Peyer's patch (tissue), 4 donors: ENCODE measurements at regions not wholly inside any gene's neighbourhood (a gene's known extent, or its start where the extent isn't known, plus 50 kb on each side); places are given as distances from the start of the nearest gene placed in this dataset.

Source experiments
- DNase-seq, 3 donors: peaks; one replicate each; pipeline ENCODE4 v3.0.0-alpha.2; 2017 to 2019
- H3K27ac ChIP-seq, 4 donors: fragments of 200-600 bp; sonication (generic); one replicate each; pipeline ENCODE4 v1.5.1; 2016 to 2019
- H3K27me3 ChIP-seq, 2 donors: fragments of 200-600 bp; sonication (generic); one replicate each; pipeline ENCODE4 v1.5.1; 2019
- H3K36me3 ChIP-seq, 3 donors: fragments of 200-600 bp; sonication (generic); one replicate each; pipeline ENCODE4 v1.5.1; 2016 to 2019
- H3K4me1 ChIP-seq, 4 donors: fragments of 200-600 bp; sonication (generic); one replicate each; pipeline ENCODE4 v1.5.1; 2016 to 2019
- H3K4me3 ChIP-seq, 4 donors: fragments of 200-600 bp; sonication (generic); 1 replicate in 3 of 4; 2 replicates in 1 of 4; pipeline ENCODE4 v1.5.1; 2016 to 2019; ENCODE audit warnings: mild to moderate bottlenecking in 1 of 4
- H3K9me3 ChIP-seq, 4 donors: fragments of 200-600 bp; sonication (generic); one replicate each; pipeline ENCODE4 v1.5.1; 2016 to 2019; ENCODE audit warnings: mild to moderate bottlenecking in 1 of 4
- POLR2A ChIP-seq, 2 donors: fragments of 450-650 bp; IDR thresholded peaks; one replicate each; pipeline ENCODE4 v1.5.1; 2017; ENCODE audit warnings: antibody characterized with exemption in 2 of 2, mild to moderate bottlenecking in 2 of 2, moderate library complexity in 2 of 2
- TF ChIP-seq, protein P1 (sequence below), 6 experiments: fragments of 450-650 bp in 4 of 6; fragments of 200-600 bp in 2 of 6; sonication (generic) in 1 of 6; IDR thresholded peaks; one replicate each; pipeline ENCODE4 v1.5.1; 2017 to 2019; ENCODE audit warnings: antibody characterized with exemption in 6 of 6, mild to moderate bottlenecking in 3 of 6, moderate library complexity in 1 of 6

DNA sequence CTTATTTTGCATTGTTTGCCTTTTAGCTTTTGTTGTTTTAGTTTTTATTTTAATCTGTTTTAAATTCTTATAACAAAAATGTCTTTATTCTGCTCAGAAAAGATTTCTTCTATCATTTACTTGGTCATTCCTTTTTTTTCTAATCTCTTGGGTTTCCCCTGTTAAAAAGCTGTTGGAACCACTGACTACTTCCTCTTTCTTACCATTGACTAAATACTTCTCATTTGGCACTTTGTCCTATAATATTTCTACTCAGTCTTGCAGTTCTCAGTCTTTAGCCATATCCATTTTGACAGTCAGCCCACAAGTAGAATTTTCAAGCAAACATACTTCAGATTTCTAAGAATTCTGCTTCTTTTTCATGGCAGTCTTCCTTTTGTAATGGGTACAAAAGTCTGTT lies 567.2 kb downstream of the SATB2 start:
- no peaks in the 10 kb centered on the region for H3K36me3 ChIP-seq
- H3K4me3 ChIP-seq = no peak overlapping the region
- H3K27ac ChIP-seq = no peak overlapping the region
- H3K27me3 ChIP-seq = no peaks in the 10 kb centered on the region
- DNase-seq = no peak
- no peaks in the 10 kb centered on the region for H3K4me1 ChIP-seq
- no peaks in the 10 kb centered on the region for H3K9me3 ChIP-seq
- TF ChIP-seq POLR2A (IDR thresholded peaks at IDR 0.05) = no peak

DNA sequence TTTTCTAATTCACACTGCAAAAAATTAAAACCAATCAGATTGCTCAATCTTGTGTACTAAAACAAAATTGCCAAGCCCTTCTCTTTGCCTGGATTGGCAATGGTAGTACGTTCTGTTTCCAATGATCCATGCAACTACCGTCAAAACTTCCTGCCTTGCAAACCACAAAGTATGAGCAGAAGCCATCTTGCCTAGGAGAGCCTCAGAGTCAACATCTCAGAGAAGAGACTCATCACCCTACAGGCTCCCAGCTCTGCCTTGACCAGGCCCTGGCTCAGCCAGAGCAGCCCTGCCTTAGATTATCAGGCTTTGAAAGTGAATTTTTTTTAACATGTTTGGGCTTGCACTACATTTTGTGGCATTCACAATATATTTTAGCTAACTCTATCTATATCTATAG lies 574.1 kb downstream of the SATB2 start:
- no peaks in the 10 kb centered on the region for H3K9me3 ChIP-seq
- H3K27me3 ChIP-seq = no peaks in the 10 kb centered on the region
- TF ChIP-seq POLR2A (IDR thresholded peaks at IDR 0.05) = no peak
- TF ChIP-seq, protein P1, sequence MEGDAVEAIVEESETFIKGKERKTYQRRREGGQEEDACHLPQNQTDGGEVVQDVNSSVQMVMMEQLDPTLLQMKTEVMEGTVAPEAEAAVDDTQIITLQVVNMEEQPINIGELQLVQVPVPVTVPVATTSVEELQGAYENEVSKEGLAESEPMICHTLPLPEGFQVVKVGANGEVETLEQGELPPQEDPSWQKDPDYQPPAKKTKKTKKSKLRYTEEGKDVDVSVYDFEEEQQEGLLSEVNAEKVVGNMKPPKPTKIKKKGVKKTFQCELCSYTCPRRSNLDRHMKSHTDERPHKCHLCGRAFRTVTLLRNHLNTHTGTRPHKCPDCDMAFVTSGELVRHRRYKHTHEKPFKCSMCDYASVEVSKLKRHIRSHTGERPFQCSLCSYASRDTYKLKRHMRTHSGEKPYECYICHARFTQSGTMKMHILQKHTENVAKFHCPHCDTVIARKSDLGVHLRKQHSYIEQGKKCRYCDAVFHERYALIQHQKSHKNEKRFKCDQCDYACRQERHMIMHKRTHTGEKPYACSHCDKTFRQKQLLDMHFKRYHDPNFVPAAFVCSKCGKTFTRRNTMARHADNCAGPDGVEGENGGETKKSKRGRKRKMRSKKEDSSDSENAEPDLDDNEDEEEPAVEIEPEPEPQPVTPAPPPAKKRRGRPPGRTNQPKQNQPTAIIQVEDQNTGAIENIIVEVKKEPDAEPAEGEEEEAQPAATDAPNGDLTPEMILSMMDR (IDR thresholded peaks at IDR 0.05) = no peak
- H3K4me3 ChIP-seq = no peak overlapping the region
- no peak for DNase-seq
- no peak overlapping the region for H3K27ac ChIP-seq
- no peaks in the 10 kb centered on the region for H3K36me3 ChIP-seq
- no peaks in the 10 kb centered on the region for H3K4me1 ChIP-seq

DNA sequence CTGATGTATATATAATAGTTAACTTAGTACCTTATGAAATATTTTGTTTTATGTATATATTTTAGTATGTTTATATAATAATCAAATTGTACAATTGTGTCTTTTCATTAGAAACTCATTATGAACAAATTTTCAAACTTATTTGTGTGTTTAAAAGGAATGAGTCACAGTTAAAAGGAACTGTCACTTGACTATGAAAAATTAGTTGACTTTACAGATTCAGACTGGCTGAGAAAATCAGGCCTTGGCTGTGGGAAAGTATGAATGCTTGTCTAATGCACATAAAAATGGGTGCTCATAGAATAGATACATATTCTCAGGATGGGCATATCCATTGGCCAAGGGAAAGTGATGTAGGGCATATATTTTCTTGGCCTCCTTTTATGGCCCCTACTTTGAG lies 576.8 kb downstream of the SATB2 start:
- no peaks in the 10 kb centered on the region for H3K27me3 ChIP-seq
- no peak overlapping the region for H3K27ac ChIP-seq
- no peak for TF ChIP-seq POLR2A (IDR thresholded peaks at IDR 0.05)
- TF ChIP-seq, protein P1 (IDR thresholded peaks at IDR 0.05) = no peak
- DNase-seq = no peak
- H3K4me3 ChIP-seq = no peak overlapping the region
- no peaks in the 10 kb centered on the region for H3K9me3 ChIP-seq
- no peaks in the 10 kb centered on the region for H3K4me1 ChIP-seq
- H3K36me3 ChIP-seq = no peaks in the 10 kb centered on the region

DNA sequence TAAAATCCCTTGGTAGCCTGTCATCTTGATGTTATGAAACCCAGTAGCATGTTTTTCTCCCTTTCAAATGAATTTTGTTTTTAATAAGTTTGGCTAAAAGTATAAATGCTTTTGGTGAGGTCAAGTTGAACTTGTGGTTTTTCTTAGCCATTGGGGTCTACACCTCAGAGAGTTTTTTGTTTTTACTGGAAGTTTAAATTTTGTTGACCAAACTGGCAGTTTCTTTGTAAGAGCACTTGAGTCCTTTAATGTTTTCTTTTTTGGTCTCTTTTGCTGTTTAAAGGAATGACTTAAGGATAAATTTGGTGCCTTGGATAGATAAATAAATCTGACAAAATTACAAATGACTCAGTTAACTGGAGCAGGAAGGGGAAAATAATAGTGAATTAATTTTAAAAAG lies 577.3 kb downstream of the SATB2 start:
- Histone ChIP-seq H3K4me1 (no peaks in the 10 kb centered on the region), H3K27me3 (no peaks in the 10 kb centered on the region), H3K4me3 (no peak overlapping the region), H3K27ac (no peak overlapping the region), H3K9me3 (no peaks in the 10 kb centered on the region), H3K36me3 (no peaks in the 10 kb centered on the region)
- TF ChIP-seq, protein P1 (IDR thresholded peaks at IDR 0.05) = no peak
- TF ChIP-seq POLR2A (IDR thresholded peaks at IDR 0.05) = no peak
- no peak for DNase-seq

DNA sequence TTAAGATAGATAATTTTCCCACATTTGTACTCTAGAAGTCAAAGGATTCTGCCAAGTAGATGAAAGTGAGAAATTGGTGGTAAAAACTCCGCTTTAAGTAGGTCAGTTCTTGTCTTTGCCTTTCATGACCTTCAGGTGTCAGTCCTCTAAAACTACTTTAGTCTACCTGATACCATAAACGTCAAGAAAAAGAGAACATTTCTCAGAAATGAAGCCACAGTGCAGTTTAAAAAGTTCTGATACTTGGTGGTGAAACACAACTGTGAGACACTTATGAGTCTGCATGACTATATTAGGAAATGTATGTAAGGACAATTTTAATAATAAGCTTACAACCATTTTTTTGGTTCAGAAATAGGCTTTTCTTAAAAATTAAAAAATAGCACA lies 583.3 kb downstream of the SATB2 start:
- H3K9me3 ChIP-seq = no peaks in the 10 kb centered on the region
- no peak for TF ChIP-seq POLR2A (IDR thresholded peaks at IDR 0.05)
- TF ChIP-seq, protein P1 (IDR thresholded peaks at IDR 0.05) = no peak
- H3K27me3 ChIP-seq = peaks cover 0 to 4% of the 10 kb centered on the region in 2 donors
- no peaks in the 10 kb centered on the region for H3K4me1 ChIP-seq
- H3K4me3 ChIP-seq = no peak overlapping the region
- no peak overlapping the region for H3K27ac ChIP-seq
- DNase-seq = no peak
- no peaks in the 10 kb centered on the region for H3K36me3 ChIP-seq

DNA sequence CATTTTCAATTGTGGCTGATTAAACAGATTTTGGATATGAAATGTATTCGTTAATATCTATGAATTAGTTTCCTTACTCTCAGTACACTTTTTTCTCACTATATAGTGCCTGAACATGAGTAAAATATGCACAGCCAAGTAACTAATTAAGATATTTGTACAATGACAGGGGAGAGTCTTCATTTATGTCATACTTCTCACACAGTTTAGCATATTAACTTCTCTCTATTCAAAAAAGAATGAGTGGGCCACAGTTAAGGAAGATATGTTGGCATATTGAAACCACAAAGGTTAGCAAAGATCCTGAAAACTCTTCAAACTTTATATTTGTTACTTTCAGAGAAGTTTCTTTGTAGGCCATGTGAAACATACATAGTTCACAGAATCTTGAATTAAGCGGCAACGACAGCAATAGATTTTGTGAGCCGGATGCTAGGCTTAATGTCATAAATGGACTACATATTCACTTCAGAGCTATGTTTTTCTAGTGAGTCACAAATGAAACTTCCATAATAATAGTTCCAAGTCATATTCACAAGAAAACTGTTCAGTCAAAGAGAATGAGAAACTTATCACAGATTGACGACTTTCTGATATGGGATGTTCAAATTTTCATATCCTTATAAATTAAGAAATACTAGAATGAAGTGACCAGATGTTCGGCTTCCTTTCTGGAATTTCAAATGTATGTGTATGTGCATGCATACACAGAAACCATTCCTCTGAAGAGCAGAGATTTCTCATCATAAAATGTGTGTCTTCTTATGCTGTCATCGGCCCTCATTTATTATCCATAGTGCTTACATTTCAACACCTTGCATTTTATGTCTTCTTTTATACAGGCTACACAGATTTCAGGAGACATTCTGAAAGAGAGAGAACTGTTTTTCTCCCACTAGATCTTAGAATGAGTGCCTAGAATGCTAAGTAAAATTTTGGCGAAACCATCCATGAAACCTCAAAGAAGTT lies 584.0 kb downstream of the SATB2 start:
- Histone ChIP-seq H3K36me3 (no peaks in the 10 kb centered on the region), H3K4me1 (no peaks in the 10 kb centered on the region), H3K9me3 (no peaks in the 10 kb centered on the region), H3K27me3 (peaks cover 0 to 4% of the 10 kb centered on the region in 2 donors), H3K27ac (no peak overlapping the region), H3K4me3 (no peak overlapping the region)
- DNase-seq = no peak
- no peak for TF ChIP-seq POLR2A (IDR thresholded peaks at IDR 0.05)
- TF ChIP-seq, protein P1 (IDR thresholded peaks at IDR 0.05) = no peak
